Stimulated activated CD4-positive, alpha-beta T cell treated with anti-CD3 and anti-CD28 coated beads, Interleukin-12 subunit alpha, Interleukin-12 subunit beta, amount 100 ng/mL, for 48 hours (primary cell): ENCODE measurements at regions not wholly inside any gene's neighbourhood (a gene's known extent, or its start where the extent isn't known, plus 50 kb on each side); places are given as distances from the start of the nearest gene placed in this dataset.

Source experiments
- DNase-seq, 3 donors: peaks; one replicate each; pipeline ENCODE4 v3.0.0-alpha.2; 2020; ENCODE audit warnings: low read depth in 2 of 3, low spot score in 1 of 3

DNA sequence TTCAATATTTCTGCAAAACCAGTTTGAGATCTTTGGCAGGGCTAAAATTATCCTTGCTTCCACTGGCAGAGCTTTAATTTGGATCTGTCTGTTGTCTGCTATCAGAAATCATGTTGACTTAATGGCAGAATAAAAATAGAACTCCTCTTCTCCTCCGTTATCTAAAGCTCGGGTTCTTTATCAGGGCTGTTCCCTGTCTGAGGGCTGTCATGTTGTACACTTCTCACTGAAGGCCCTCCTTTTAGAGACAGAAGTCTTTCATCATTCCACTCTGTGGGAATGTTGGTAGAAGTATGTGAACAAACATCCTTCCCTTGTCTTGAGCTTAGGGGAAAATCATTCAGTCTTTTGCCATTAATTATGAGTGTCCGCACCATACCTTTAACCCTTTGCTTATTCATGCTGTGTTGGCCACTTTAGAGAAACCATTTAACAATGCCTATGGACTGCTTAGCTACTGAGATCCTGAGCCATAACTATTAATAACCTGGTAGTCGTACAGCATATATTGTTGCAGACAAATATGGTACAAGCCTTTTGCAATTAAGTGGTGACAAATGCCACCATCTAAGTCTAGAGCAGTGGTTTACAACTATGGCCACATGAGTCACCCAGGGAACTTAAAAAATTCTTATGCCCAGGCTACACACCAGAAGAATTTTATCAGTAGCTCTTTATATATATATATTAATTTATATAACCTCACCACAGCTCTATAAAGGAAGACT lies 226.0 kb upstream of the TPM1 start:
- no peak for DNase-seq

DNA sequence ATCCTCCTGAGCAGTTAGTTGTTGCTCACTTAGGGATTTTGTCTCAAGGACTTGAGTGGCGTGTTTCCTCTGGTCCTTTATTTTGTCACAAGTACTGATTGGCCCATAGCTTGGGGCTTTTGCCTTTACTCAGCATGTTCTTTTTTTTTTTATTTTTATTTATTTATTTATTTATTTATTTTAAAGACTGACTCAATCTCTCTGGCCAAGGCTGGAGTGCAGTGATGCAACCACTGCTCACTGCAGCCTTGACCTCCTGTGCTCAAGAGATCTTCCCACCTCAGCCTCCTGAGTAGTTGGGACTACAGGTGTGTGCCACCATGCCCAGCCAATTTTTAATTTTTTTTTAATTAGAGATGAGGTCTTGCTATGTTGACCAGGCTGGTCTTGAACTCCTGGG lies 223.9 kb upstream of the TPM1 start:
- no peak for DNase-seq

DNA sequence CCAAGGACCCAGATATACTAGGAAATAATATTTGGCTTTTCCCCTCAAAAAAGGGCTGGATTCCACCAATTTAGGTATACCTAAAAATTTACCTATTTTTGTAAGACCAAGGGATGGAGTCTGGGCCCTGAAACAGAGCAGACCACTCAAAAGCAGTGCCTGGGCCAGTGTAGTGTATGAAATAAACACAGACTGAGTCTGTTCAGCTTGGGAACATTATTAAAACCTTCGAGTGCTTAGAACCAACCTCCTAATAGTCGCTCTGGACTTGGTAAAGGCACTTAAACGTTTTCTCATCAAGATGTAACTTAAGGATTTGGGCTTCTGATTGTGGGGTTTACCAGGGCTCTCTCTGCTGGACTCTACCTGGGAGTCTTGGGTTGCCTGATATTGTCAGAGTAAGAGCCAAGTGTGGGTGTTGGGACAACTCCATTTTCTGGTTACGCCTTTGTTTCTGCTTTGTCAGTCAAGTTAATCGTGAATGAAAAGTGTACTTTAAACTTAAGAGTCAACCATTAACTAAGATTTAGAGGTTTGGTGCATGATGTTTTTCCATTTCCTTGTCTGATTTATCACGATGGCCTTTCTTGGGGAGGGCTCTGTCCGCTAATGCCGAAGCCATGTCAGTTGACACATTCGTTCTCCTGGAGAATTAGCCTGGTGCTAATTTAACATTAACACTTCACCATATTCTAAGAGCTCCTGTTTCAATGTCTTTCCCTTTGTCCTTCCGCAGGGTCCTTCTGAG lies 221.0 kb upstream of the TPM1 start:
- no peak for DNase-seq

DNA sequence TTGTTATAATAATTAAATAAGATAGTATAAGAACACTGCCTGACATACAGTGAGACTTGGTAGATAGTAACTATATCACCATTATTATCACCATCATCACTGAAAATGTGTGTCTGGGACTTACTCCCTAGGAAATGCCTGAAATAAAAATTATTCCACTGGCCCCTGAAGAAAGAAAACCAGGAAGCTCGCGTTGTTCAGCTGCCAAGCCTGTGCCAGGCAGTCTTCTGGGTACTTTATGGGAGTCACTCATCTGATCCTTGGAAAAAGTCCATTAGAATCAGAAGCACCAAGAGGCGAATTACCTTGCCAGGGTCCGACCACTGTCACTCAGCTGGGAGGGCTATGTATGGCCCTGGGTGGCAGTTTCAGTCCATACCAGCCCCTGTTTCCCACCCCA lies 220.3 kb upstream of the TPM1 start:
- DNase-seq, result no peak

DNA sequence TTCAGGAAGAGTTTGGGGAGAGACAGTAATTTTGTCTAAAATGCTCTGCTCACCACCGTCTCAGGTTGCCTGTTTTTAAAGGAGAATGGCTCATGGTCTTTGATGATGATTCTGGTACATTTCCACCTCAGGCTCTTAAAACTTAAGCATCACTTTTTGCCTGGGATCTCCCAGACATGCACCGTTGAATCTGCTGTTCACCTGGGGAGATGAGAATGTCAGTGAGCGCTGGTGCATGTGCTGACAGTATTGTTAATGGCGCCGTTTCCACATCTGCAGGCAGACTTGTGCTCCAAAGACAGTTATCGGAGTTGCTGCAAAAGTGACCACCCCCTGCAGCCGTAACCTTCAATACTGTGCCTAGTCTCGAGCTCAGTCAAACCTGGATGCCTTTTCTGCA lies 219.0 kb upstream of the TPM1 start:
- DNase-seq, result no peak

DNA sequence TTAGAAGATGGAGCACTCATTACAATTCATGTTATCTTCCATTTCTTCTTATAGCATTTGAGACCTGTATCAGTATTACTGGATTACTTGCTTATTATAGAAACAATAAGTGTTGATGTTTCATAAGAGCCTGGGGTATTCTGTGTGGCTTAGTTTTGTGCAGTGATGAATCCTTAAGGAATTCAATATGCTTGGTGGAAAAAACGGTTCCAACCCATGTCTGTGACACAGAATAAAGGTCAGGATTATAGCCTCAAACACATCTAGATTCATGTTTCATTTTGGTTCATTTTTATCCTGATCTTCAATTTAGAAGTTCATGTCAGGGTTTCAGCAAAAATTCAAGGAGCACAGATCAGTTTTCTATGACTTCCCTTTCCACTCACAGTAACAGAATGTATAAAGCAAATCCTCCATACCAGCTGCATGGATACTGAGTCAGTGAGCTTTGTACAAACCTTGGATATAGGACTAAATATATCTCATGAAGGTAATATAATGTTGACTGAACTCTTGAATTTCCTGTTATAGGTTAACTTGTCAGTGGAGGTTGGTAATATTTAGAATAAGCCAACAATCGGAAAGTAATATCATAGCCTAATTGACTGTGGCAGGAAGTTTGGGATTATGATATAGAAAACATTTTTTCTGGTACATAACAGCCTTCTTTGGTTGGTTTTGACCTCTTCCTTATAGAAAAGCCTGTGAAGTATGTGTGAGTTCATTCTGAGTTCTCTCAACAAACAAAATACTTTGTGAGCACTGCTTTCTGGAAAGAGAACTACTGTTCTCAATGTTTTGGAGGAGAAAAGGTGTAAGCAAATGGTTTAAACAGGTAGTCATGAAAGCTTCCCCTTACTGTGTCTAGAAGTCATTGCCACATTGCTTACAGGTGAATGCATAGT lies 218.2 kb upstream of the TPM1 start:
- no peak for DNase-seq

DNA sequence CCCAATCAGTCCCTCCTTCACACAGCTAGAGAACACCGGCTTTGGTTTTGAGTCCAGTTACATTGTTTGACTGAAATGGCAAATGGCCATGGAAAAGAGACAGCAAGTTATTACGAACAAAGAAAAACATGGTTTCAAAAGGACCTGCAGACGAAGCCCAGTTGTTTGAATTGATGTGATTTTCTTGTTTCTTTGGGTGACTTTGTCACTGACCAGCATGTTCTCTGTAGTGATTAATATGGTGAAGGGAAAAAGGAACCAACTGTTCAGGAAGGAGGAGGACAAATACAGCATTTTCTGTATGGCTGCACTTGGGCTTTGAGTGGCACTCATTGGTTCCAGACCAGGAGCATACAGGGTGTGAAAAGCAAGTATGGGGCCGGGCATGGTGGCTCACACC lies 217.4 kb upstream of the TPM1 start:
- no peak for DNase-seq

DNA sequence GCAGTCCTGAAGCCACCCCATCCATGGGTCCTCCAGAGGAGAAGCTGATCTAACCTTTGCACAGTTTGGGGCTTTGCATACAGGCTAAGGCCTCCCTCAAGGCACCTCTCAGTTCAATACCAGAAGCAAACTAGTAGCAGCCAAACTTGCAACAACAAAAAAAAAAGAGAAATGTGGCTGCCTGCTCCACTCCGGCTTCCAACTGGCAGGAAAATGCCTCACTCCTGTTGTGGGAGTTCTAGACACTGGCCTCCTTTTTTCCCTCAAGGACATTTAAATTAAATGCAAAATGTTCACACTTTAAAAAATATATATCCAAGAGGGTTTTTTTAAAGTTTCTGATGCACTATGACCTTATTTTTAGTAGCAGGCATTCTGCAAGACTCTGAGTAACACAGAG lies 216.0 kb upstream of the TPM1 start:
- DNase-seq, result no peak

DNA sequence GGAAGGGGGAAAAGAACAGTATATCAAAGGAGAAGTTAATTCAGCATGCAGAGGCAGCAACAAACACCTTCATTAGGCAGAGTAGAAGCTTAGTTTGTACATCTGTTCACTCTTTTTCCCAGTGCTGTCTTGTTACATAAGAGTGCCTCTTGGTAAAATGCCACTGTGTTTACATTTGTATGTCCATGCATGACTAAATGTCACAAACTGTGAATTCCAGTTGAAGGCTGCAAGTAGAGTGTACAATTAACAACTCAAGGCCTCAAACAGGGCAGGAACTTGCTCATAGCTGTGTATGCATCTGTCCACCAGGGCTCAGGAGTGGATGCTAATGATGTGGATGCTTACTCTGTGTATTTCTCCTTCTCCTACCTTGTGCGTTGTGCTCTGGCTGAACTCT lies 214.2 kb upstream of the TPM1 start:
- no peak for DNase-seq

DNA sequence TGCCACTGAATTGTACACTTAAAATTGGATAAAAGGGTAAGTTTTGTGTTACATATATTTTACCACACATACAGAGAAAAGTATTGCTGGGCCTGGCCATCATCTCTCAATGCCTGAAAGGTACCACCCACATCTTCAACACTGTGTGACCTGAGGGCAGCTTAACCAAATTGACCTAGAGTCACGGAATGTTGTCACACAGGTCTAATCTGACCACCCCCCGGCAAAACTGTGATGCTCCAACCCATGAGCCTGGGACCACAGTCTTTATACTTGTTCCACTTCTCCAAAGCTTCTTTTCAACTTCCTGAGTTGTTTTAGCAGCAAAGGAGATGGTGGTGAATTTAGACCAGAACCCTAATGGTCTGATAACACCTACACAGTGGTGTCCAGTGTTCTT lies 210.3 kb upstream of the TPM1 start:
- no peak for DNase-seq

DNA sequence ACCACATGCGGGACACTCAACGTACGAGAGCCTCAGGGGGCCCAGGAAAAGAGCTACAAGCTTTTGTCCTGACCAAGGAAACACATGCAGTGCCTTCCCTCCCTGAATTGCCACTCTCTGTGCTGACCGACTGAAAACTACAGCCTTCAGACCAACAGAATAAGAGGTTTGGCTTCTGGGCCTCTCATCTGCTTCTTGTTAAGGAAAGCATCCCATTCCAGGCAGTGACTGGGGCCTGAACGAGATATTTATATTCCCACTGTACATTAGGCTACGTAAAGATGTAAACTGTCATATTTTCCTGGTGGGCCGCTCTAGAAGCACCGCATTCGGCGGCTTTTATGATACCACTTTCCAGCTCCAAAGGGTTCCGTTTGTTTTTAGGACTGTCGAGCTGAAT lies 208.9 kb upstream of the TPM1 start:
- DNase-seq, result no peak

DNA sequence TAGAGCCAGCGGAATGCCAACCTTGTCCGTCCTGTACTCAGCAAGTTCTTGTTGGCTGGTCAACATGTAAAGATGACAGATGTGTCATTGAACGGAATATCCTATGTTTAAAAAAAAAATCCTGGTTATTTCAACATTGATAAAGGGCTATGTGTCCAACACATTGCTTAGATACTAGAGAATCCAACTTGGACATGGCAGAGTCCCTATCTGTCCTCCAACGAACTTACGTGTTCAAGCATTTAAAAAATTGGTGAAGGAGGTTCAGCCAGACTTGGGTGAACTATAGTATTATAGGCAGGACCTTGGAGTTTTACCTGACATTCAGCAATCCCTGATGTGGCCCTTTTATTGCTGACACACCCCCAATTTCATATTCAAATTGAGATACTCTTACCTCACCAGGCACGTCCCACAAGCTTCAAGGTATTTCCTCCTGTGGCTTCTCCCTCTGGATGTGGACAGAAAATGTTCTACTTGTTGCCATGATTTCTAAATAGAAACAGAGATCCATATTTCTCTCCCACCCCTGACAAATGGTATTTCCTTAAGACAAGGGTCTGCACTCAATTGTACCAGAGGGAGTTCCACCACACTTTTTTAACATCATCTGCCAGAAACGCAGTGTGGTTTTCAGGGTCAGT lies 207.7 kb upstream of the TPM1 start:
- no peak for DNase-seq

DNA sequence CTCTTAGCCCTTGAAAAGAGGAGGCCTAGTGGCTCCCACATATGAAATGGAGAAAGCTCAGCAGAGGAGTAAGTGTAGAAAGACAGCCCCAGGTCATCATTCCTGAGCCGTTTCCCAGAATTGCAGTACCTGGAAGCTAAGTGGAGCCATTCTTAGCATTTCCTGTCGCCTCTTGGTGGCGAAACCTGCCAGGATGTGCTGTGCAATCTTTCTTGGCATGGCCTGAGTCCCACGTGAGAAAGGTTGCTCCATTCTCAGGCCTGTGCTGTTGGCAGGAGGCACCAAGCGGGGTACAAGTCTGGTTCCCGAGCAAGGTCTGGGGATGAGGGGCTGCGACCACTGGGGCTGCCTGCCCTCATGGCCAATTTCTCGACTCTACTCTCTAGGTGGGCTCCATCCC lies 207.2 kb upstream of the TPM1 start:
- DNase-seq, result no peak

DNA sequence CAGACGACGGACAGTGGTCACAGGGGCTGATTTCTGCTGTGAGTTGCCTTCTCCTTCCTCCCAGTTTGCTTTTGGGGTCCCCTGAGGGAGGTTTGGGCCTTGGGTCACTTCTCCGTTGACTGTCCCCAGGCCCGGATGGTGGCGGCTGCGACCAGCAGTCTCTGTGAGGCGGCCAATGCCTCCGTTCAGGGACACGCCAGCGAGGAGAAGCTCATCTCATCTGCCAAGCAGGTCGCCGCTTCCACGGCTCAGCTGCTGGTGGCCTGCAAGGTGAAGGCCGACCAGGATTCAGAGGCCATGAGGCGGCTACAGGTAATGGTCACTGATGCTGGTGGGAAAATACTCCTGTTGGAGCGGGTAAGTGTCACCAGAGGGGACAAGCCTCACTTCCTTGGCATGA lies 206.8 kb upstream of the TPM1 start:
- no peak for DNase-seq

DNA sequence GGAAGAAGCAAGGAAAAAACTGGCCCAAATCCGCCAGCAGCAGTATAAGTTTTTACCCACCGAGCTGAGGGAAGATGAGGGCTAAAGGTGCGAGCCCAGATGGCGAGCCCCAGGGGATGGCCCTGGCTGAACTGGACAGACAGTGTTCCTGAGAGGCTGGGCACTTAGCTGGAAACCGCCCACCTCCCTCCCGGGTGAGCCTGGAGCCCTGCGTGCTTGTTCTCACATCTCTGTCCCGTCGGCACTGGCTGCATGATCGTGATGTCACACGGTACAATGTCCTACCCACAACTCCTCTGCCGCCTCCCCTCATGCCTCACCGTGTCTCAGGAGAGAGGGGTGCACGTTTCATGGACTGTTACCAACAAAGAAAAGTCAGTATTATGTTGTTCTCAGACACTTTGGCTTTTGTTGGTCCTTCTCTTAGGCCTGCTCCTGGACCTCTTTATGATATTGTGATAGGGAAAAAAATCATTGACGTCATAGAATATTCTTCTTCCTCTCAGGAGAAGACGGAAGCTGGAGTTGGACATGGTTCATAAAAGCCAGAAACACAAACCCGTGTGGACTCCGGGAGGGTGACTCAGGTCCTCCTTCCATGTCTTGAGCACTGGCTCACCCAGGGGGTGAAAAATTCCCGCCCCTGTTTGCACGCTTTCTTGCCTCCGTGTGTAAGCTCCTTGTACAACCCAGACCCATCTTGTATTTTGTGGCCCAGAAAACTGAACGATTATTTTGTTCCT lies 201.8 kb upstream of the TPM1 start:
- DNase-seq, result no peak

DNA sequence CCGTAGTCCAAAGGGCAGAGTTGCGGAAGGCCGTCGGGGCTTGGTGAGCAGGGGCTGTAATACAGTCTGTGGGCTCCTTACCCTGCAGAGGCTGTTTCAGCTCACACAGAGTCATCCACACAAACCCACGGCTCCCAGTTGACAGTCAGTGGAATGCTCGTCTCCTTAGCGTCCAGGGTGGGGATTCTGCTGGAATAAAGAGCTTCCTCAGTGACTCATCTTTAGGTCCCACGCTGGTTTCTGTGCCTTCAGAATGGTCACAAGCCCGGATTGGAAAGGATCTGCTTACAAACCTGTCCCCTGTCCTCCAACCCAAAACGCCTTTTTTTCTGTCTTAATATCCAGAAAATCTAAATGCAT lies 201.3 kb upstream of the TPM1 start:
- no peak for DNase-seq

DNA sequence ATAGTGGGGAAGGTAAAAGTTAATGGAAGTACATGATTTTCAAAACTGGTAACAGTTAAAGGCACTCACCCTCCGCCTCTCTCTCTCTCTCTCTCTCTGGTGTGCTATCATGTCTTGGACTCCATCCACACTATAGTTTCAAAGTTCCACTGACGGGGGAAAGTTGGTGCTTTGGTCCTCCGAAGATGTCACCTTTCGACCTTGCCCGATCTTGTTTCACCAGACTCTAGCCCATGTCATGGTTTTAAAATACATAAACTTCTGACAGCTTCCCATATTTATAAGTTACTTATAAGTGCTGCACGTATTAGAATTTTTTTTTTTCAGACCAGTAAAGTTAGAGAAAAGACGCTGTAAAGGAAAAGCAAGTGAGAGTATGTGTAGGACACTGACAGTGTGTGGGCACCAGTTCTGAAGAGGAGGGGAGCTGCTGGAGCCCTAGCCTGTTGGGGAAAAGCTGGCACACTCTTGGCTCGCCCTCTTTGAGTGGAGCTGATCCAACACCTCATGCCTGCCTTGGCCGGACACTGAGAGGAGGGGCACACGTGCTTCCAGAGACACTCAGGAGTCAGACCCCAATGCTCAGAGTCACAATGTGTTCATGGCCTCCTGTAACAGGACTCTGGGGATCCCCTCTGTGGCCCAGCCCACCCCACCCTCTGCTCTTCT lies 200.5 kb upstream of the TPM1 start:
- DNase-seq, result no peak

DNA sequence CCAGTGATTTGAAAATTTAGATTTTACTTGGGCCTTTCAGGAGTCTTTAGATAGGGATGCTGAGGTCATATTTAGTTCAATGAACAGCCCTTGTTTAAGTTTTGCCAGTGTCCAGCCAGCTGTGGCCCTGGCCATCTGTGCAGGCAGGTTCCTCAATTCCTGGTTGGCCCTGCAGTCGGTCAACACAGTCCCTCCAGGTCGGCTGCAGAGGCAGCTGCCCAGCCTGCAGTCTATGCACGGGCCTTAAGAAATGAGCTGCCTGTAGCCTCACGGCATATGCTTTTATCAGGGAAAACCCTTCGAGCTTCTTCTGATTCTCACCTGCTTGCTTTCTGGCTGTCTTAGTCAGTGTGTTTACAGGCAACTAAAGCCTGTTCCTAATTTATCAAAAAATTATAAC lies 199.2 kb upstream of the TPM1 start:
- DNase-seq, result no peak

DNA sequence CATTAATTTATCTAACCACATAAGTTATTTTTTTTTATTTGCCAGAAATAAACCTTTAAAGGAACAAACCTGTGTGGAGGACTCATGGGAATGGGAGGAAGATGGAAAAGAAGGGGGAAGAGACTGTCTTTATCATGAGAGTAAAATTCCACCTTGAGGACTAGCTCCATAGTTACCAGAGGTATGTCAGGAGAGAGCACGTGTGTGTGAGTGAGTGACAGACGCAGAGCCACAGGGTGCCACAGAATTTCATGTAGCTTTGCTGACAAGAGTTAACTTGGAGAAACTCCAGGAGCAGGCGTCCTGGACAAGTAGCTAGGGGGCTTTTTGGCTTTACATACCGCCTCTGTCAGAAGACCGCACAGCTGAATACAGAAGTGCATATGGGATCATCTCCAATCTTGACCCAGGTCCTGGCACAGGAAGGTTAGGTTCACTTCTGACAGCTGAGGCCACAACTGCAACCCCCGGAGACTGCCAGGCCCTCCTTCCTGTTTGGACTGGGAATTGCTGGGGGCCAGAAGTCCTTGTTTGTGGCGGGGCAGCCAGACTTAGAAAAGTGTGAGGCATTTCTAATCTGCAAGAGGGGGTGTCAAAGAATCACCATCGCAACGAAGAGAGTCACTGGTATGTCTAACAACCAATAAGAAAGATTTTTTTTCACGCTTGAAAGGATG lies 197.8 kb upstream of the TPM1 start:
- DNase-seq, result no peak
